B cell (primary cell): ENCODE measurements at regions not wholly inside any gene's neighbourhood (a gene's known extent, or its start where the extent isn't known, plus 50 kb on each side); places are given as distances from the start of the nearest gene placed in this dataset.

Source experiments
- ATAC-seq: fragments of 200-7000 bp; cut with Tn5 transposase; one replicate; pipeline ENCODE4 v1.10.0; 2021; ENCODE audit warnings: low read depth, mild to moderate bottlenecking, moderate number of reproducible peaks, moderate library complexity
- CTCF ChIA-PET: fragments of 350-600 bp; sonication (Branson Sonifier 250); formaldehyde crosslinking; loops from one replicate; lab custom pipeline; 2021; ENCODE audit warnings: antibody characterized with exemption, inconsistent platforms; lab: Charles Lee
- POLR2A ChIA-PET: fragments of 350-600 bp; sonication (Branson Sonifier 250); formaldehyde crosslinking; loops from one replicate; lab custom pipeline; 2021; ENCODE audit warnings: antibody characterized with exemption; lab: Charles Lee
- DNase-seq: peaks from one replicate; pipeline ENCODE4 v3.0.0; 2013
- H2AFZ ChIP-seq: 2 replicates; pipeline ENCODE4 v1.6.1; 2012; ENCODE audit warnings: mild to moderate bottlenecking, low read depth, low read length; ENCODE audit not compliant: insufficient read depth, poor library complexity, severe bottlenecking
- H3K27ac ChIP-seq, 2 donors: 1 replicate in 1 of 2; 2 replicates in 1 of 2; pipeline ENCODE4 v1.5.1; 2012 to 2013; ENCODE audit warnings: low read length in 2 of 2, mild to moderate bottlenecking in 2 of 2, moderate library complexity in 1 of 2
- H3K27me3 ChIP-seq, 4 experiments: fragments of 200-600 bp in 1 of 4; sonication (generic) in 1 of 4; replicated peaks in 1 of 4; 1 replicate in 2 of 4; 2 replicates in 2 of 4; pipeline versions ENCODE4 v1.6.1 to v1.7.0; 2013 to 2016; ENCODE audit warnings: low read length in 3 of 4, mild to moderate bottlenecking in 2 of 4, mixed read lengths in 1 of 4, moderate library complexity in 1 of 4; ENCODE audit not compliant: insufficient read depth in 4 of 4, control insufficient read depth in 3 of 4; ENCODE audit errors: control extremely low read depth in 1 of 4
- H3K36me3 ChIP-seq, 2 experiments: replicated peaks in 1 of 2; 1 replicate in 1 of 2; 2 replicates in 1 of 2; pipeline versions ENCODE4 v1.6.1 to v1.7.1; 2013; ENCODE audit warnings: low read length in 1 of 2; ENCODE audit not compliant: insufficient read depth in 2 of 2, control insufficient read depth in 1 of 2; ENCODE audit errors: control extremely low read depth in 1 of 2, extremely low read depth in 1 of 2
- H3K4me1 ChIP-seq, 2 donors: fragments of 200-600 bp in 1 of 2; sonication (generic) in 1 of 2; 1 replicate in 1 of 2; 2 replicates in 1 of 2; pipeline versions ENCODE4 v1.5.1 to v1.6.1; 2013 to 2017; ENCODE audit warnings: low read length in 2 of 2; ENCODE audit not compliant: control insufficient read depth in 2 of 2, insufficient read depth in 2 of 2
- H3K4me2 ChIP-seq: replicated peaks from 2 replicates; pipeline ENCODE3; 2012; ENCODE audit warnings: mild to moderate bottlenecking, low read depth, low read length; ENCODE audit not compliant: poor library complexity, severe bottlenecking
- H3K4me3 ChIP-seq, 5 experiments: fragments of 200-600 bp in 1 of 5; sonication (generic) in 1 of 5; 1 replicate in 3 of 5; 2 replicates in 2 of 5; pipeline versions ENCODE4 v1.5.1 to v1.7.0; 2011 to 2016; ENCODE audit warnings: low read length in 4 of 5, mild to moderate bottlenecking in 4 of 5, low read depth in 2 of 5, control low read depth in 1 of 5, moderate library complexity in 1 of 5; ENCODE audit not compliant: insufficient read depth in 1 of 5; ENCODE audit errors: control extremely low read depth in 1 of 5, extremely low read depth in 1 of 5
- H3K79me2 ChIP-seq: fragments of 200-600 bp; sonication (generic); one replicate; pipeline ENCODE4 v1.6.0; 2016; ENCODE audit warnings: low read length; ENCODE audit not compliant: control insufficient read depth, insufficient read depth
- H3K9ac ChIP-seq: fragments of 200-600 bp; sonication (generic); 2 replicates; pipeline ENCODE4 v1.6.1; 2017; ENCODE audit warnings: mild to moderate bottlenecking, low read length, moderate library complexity
- H3K9me3 ChIP-seq, 3 donors: one replicate each; pipeline versions ENCODE4 v1.6.1 to v1.7.1; 2013; ENCODE audit warnings: low read length in 2 of 3; ENCODE audit not compliant: control insufficient read depth in 2 of 3, insufficient read depth in 1 of 3; ENCODE audit errors: control extremely low read depth in 1 of 3
- H4K20me1 ChIP-seq: 2 replicates; pipeline ENCODE4 v1.6.0; 2012; ENCODE audit warnings: mild to moderate bottlenecking, low read length; ENCODE audit not compliant: insufficient read depth, control insufficient read depth, poor library complexity, severe bottlenecking
- H3K27ac Mint-ChIP-seq: one replicate; pipeline ENCODE4 v1.8.0; 2021; ENCODE audit warnings: mixed read lengths
- H3K27me3 Mint-ChIP-seq: one replicate; pipeline ENCODE4 v1.8.0; 2021; ENCODE audit warnings: mixed read lengths
- H3K4me1 Mint-ChIP-seq: one replicate; pipeline ENCODE4 v1.8.0; 2021; ENCODE audit warnings: mixed read lengths
- H3K4me3 Mint-ChIP-seq: one replicate; pipeline ENCODE4 v1.8.0; 2021; ENCODE audit warnings: mixed read lengths
- H3K9me3 Mint-ChIP-seq: one replicate; pipeline ENCODE4 v1.8.0; 2022; ENCODE audit warnings: mixed read lengths; ENCODE audit not compliant: insufficient read depth
- EZH2 ChIP-seq: IDR thresholded peaks from 2 replicates; pipeline ENCODE4 v1.6.1; 2012; ENCODE audit warnings: borderline replicate concordance, low read depth, mild to moderate bottlenecking, moderate library complexity, low read length; ENCODE audit not compliant: insufficient read depth, poor library complexity, severe bottlenecking
- WGBS: methylation state at CpG from one replicate; pipeline ENCODE4 v1.1.5; 2013; ENCODE audit warnings: missing lambda C conversion rate; ENCODE audit not compliant: insufficient coverage; 5-methylcytosine and 5-hydroxymethylcytosine counted together
- intact Hi-C: fragments of 100-400 bp; cut with micrococcal nuclease; formaldehyde crosslinking; loops from one replicate; pipeline ENCODE4 v1.10.0; 2022
- TF ChIP-seq, protein P1 (sequence below): fragments of 200-600 bp; IDR thresholded peaks from one replicate; pipeline ENCODE4 v1.8.0; 2022; ENCODE audit warnings: antibody characterized with exemption, mild to moderate bottlenecking

DNA sequence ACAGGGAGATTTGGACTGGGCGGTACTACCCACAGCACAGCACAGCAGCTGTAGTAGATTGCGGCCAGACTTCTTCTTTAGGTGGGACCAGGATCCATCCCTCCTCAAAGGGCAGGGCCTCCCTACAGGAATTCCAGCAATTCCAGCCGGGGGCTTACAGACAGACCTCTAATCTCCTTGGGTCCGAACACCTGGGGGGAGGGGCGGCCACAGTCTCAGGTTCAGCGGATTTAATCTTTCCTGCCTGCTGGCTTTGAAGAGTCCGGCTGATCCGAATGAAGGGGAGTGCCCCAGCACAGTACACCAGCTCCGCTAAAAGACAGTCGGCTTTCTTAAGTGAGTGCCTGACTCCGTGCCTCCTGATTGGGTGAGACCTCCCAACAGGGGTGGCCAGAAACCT is 1708.5 kb downstream of the BRINP3 start:
- no peak overlapping the region for H3K4me3 ChIP-seq
- WGBS = 94% methylated on average over 11 of the region's 11 CpGs
- ATAC-seq (no peak), DNase-seq (no peak)
- Mint-ChIP-seq H3K27ac (no peak overlapping the region), H3K4me3 (no peak overlapping the region), H3K4me1 (no peaks in the 10 kb centered on the region), H3K27me3 (no peaks in the 10 kb centered on the region), H3K9me3 (peaks cover 6% of the 10 kb centered on the region)
- H3K4me1 ChIP-seq = no peaks in the 10 kb centered on the region
- no peaks in the 10 kb centered on the region for H4K20me1 ChIP-seq
- H3K9me3 ChIP-seq = peaks cover 0 to 16% (median 0%) of the 10 kb centered on the region in 3 donors
- H3K36me3 ChIP-seq = no peaks in the 10 kb centered on the region
- ChIA-PET CTCF (no interaction called here), POLR2A (no interaction called here)
- no peak overlapping the region for H2AFZ ChIP-seq
- H3K9ac ChIP-seq = no peak overlapping the region
- TF ChIP-seq EZH2 = no peak
- TF ChIP-seq, protein P1, sequence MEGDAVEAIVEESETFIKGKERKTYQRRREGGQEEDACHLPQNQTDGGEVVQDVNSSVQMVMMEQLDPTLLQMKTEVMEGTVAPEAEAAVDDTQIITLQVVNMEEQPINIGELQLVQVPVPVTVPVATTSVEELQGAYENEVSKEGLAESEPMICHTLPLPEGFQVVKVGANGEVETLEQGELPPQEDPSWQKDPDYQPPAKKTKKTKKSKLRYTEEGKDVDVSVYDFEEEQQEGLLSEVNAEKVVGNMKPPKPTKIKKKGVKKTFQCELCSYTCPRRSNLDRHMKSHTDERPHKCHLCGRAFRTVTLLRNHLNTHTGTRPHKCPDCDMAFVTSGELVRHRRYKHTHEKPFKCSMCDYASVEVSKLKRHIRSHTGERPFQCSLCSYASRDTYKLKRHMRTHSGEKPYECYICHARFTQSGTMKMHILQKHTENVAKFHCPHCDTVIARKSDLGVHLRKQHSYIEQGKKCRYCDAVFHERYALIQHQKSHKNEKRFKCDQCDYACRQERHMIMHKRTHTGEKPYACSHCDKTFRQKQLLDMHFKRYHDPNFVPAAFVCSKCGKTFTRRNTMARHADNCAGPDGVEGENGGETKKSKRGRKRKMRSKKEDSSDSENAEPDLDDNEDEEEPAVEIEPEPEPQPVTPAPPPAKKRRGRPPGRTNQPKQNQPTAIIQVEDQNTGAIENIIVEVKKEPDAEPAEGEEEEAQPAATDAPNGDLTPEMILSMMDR = no peak
- no peak overlapping the region for H3K4me2 ChIP-seq
- H3K27ac ChIP-seq = no peak overlapping the region
- no peaks in the 10 kb centered on the region for H3K27me3 ChIP-seq
- H3K79me2 ChIP-seq = no peaks in the 10 kb centered on the region
- intact Hi-C loops = no loop called here

DNA sequence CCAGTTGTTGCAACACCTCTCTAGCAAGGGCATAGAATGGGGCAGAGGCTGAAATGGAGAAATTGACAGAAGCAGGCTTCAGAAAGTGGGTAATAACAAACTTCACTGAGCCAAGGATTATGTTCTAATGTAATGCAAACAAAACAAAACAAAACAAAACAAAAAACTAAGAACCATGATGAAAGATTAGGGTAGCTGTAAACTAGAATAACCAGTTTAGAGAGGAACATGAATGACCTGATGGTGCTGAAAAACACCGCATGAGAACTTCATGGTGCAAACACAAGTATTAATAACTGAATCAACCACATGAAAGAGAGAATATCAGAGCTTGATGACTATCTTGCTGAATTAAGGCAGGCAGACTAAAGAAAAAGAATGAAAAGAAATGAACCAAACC is 1707.7 kb downstream of the BRINP3 start:
- no peaks in the 10 kb centered on the region for H3K4me1 Mint-ChIP-seq
- H3K9me3 ChIP-seq = peaks cover 0 to 16% (median 0%) of the 10 kb centered on the region in 3 donors
- H3K4me3 ChIP-seq = no peak overlapping the region
- H3K79me2 ChIP-seq = no peaks in the 10 kb centered on the region
- no peak overlapping the region for H2AFZ ChIP-seq
- H3K27me3 Mint-ChIP-seq = no peaks in the 10 kb centered on the region
- no peaks in the 10 kb centered on the region for H3K27me3 ChIP-seq
- H3K27ac ChIP-seq = no peak overlapping the region
- no peak overlapping the region for H3K4me2 ChIP-seq
- no peak overlapping the region for H3K27ac Mint-ChIP-seq
- no peaks in the 10 kb centered on the region for H3K4me1 ChIP-seq
- no CpG with 5 or more reads among the region's 1 CpG for WGBS
- no peak overlapping the region for H3K4me3 Mint-ChIP-seq
- CTCF ChIA-PET = no interaction called here
- DNase-seq (no peak), ATAC-seq (no peak)
- H4K20me1 ChIP-seq = no peaks in the 10 kb centered on the region
- POLR2A ChIA-PET = no interaction called here
- H3K9ac ChIP-seq = no peak overlapping the region
- no peaks in the 10 kb centered on the region for H3K36me3 ChIP-seq
- no peak for TF ChIP-seq EZH2
- TF ChIP-seq, protein P1 = no peak
- H3K9me3 Mint-ChIP-seq = peaks cover 6% of the 10 kb centered on the region
- intact Hi-C loops = no loop called here
